SU-DHL-6 (cell line): ENCODE measurements at regions not wholly inside any gene's neighbourhood (a gene's known extent, or its start where the extent isn't known, plus 50 kb on each side); places are given as distances from the start of the nearest gene placed in this dataset.

Source experiments
- EZH2phosphoT487 ChIP-seq: fragments of 200-600 bp; sonication (generic), shearing (Covaris generic); conservative IDR thresholded peaks from 2 replicates; pipeline ENCODE4 v1.6.1; 2018; ENCODE audit warnings: mild to moderate bottlenecking, antibody characterized with exemption, low read length, moderate library complexity, mixed read lengths
- TF ChIP-seq, protein P1 (sequence below): fragments of 200-600 bp; sonication (generic); IDR thresholded peaks from one replicate; pipeline ENCODE4 v1.5.1; 2017; ENCODE audit warnings: antibody characterized with exemption, mild to moderate bottlenecking, low read length, moderate library complexity; ENCODE audit not compliant: insufficient read depth, poor library complexity, severe bottlenecking

DNA sequence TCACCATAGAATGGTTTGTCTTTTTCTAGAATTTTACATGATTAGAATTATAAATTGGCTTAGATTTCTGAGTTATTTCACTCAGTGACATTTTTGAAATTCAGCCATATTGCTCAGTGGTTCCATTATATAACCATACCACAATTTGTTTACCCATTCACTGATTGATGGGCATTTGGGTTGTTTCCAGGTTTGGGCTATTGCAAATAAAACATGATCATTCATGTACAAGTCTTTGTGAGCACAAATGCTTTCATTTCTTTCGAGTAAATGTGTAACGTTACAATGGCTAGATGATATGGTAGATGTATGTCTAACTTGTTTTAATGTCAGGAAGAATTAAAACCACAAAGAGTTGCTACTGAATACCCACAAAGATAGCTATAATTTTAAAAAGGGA, 279.9 kb upstream of the TARS1 start:
- TF ChIP-seq, protein P1, sequence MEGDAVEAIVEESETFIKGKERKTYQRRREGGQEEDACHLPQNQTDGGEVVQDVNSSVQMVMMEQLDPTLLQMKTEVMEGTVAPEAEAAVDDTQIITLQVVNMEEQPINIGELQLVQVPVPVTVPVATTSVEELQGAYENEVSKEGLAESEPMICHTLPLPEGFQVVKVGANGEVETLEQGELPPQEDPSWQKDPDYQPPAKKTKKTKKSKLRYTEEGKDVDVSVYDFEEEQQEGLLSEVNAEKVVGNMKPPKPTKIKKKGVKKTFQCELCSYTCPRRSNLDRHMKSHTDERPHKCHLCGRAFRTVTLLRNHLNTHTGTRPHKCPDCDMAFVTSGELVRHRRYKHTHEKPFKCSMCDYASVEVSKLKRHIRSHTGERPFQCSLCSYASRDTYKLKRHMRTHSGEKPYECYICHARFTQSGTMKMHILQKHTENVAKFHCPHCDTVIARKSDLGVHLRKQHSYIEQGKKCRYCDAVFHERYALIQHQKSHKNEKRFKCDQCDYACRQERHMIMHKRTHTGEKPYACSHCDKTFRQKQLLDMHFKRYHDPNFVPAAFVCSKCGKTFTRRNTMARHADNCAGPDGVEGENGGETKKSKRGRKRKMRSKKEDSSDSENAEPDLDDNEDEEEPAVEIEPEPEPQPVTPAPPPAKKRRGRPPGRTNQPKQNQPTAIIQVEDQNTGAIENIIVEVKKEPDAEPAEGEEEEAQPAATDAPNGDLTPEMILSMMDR: no peak
- no peak for TF ChIP-seq EZH2phosphoT487
